Adipocyte (in vitro differentiated cells): ENCODE measurements at regions not wholly inside any gene's neighbourhood (a gene's known extent, or its start where the extent isn't known, plus 50 kb on each side); places are given as distances from the start of the nearest gene placed in this dataset.
"Not testable (repeated sequence)": the region's sequence is repeated elsewhere in the genome, so short reads cannot be mapped to it uniquely, and the experiment has no call there.

Source experiments
- DNase-seq: peaks from one replicate; pipeline ENCODE4 v3.0.0-alpha.2; 2015; ENCODE audit warnings: low read depth
- H3K27me3 ChIP-seq: replicated peaks from 2 replicates; pipeline ENCODE4 v1.7.0; 2013; ENCODE audit warnings: mild to moderate bottlenecking, low read length, moderate library complexity; ENCODE audit not compliant: control insufficient read depth, insufficient read depth
- H3K36me3 ChIP-seq: 2 replicates; pipeline ENCODE4 v1.7.0; 2013; ENCODE audit warnings: low read length, mild to moderate bottlenecking, moderate library complexity; ENCODE audit not compliant: control insufficient read depth, insufficient read depth, severe bottlenecking
- H3K4me1 ChIP-seq: 2 replicates; pipeline ENCODE4 v1.7.0; 2013; ENCODE audit warnings: mild to moderate bottlenecking, low read length, moderate library complexity; ENCODE audit not compliant: control insufficient read depth, insufficient read depth
- H3K4me3 ChIP-seq: 2 replicates; pipeline ENCODE4 v1.7.0; 2013; ENCODE audit warnings: mild to moderate bottlenecking, low read length, moderate library complexity
- H3K9ac ChIP-seq: 2 replicates; pipeline ENCODE4 v1.7.0; 2013; ENCODE audit warnings: mild to moderate bottlenecking, low read length, moderate library complexity
- H3K9me3 ChIP-seq: 2 replicates; pipeline ENCODE4 v1.7.0; 2013; ENCODE audit warnings: mild to moderate bottlenecking, low read length, moderate library complexity; ENCODE audit not compliant: control insufficient read depth

DNA sequence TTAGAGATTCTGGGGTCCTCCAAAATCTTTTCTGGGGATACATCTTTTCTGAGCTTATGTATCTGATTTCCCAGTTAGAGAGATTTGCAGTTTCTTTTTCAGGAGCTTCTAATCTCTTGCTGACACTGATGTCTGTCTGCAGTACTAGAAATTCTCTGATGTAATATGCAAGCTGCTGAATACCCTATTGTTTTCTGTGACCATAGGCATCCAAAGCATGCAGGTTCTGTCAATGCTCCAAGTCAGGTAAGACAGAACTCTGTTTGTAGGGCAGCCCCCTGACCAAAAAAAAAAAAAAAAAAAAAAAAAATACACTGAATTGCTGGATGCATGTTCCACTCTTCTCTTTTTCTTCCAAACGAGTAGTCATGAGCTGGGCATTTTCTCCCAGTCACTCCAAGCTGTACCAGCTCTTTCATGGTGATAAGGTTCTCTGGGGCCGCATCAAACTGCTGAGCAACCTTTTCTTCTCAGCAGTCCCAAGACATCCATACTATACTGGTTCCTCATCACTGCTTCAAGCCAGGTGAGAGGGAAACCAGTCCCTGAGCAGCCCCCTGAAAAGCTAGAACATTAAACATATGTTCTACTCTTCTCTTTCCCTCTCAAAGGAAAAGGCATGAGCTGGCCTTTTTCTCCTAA, 354.9 kb upstream of the ANKRD20A1 start:
- not testable (repeated sequence) for H3K9ac ChIP-seq, DNase-seq, H3K4me3 ChIP-seq, H3K4me1 ChIP-seq, H3K27me3 ChIP-seq, H3K9me3 ChIP-seq, H3K36me3 ChIP-seq

DNA sequence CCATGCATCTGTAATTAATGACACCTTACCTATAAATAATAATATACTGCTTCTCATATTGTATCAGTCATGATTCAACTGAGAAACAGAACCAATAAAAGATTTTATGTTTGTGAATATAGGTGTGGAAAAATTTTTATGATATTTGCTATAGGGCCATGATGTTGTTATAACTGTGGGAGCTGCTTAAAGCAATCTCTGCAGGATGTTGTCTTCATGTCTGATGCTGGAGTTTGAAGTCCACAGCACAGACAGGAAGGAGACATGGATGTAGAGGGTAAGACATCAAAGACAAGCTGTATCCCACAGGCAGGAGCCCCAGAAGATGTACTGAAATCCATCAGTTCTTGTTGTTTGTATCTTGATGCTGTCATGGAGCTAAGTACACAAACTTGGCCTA, 366.7 kb upstream of the ANKRD20A1 start:
- H3K36me3 ChIP-seq, H3K4me1 ChIP-seq, DNase-seq: not testable (repeated sequence)

DNA sequence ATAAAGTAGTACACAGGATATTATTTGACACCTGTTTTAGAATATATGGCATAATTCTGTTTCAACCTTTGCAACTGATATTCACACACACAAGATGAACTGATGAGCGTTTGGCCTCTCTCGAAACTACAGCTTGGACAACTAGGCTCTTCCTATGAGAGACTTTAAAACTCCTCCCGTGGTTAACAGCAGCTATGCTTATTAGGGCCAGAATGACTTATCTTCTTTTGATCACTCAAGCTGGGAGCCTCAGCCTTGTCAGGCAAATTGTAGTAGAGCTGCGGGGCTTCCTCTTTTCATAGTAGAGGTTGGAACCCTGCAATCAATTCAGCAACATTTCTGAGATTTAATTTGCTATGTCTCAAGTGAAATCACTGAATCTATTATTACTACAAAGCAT, 381.3 kb upstream of the ANKRD20A1 start:
- DNase-seq, H3K9me3 ChIP-seq, H3K4me1 ChIP-seq, H3K36me3 ChIP-seq, H3K9ac ChIP-seq, H3K4me3 ChIP-seq, H3K27me3 ChIP-seq: not testable (repeated sequence)

More for the DNA sequence above, 366.7 kb upstream of the ANKRD20A1 start:
- not testable (repeated sequence) for H3K9me3 ChIP-seq, H3K9ac ChIP-seq, H3K4me3 ChIP-seq, H3K27me3 ChIP-seq

DNA sequence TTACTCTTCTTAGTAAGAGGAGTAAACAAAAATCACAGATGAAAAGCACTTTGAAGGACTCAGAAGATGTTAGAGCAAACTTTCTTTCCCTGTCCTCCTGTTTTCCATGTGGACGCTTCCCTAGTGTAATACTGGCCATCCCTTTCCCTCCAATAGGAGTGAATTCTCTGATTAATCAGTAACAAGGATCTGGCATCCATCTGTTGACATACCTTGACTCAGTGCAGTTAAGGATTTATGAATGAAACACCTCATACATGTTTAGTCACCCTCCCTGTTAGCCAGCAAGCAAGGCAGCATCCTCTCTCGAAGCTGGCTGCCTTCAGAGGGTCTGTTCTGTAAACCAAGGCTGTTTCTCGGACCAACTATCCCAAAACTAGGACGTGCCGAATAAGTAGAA, 388.0 kb upstream of the ANKRD20A1 start:
- H3K27me3 ChIP-seq, H3K9ac ChIP-seq, H3K4me1 ChIP-seq, H3K36me3 ChIP-seq, H3K4me3 ChIP-seq, DNase-seq, H3K9me3 ChIP-seq: not testable (repeated sequence)

DNA sequence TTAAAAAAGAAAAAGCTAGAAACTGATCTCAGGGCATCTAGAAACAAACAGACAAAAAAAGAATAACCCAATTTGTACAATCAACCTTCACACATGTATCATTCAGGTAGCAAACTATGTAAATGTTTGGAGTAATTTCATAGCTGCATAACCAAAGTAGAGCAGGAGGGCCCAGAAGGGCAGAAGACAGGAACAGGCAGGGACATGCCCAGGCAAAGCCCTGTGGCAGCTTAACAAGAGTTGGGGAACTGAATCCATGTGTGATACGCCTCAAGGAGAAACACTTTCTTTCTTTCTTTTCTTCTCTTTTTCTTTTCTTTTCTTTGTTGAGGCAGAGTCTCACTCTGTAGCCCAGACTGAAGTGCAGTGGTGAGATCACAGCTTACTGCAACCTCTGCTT, 390.4 kb upstream of the ANKRD20A1 start:
- not testable (repeated sequence) for H3K9me3 ChIP-seq, H3K27me3 ChIP-seq, DNase-seq, H3K4me3 ChIP-seq, H3K9ac ChIP-seq, H3K4me1 ChIP-seq, H3K36me3 ChIP-seq

DNA sequence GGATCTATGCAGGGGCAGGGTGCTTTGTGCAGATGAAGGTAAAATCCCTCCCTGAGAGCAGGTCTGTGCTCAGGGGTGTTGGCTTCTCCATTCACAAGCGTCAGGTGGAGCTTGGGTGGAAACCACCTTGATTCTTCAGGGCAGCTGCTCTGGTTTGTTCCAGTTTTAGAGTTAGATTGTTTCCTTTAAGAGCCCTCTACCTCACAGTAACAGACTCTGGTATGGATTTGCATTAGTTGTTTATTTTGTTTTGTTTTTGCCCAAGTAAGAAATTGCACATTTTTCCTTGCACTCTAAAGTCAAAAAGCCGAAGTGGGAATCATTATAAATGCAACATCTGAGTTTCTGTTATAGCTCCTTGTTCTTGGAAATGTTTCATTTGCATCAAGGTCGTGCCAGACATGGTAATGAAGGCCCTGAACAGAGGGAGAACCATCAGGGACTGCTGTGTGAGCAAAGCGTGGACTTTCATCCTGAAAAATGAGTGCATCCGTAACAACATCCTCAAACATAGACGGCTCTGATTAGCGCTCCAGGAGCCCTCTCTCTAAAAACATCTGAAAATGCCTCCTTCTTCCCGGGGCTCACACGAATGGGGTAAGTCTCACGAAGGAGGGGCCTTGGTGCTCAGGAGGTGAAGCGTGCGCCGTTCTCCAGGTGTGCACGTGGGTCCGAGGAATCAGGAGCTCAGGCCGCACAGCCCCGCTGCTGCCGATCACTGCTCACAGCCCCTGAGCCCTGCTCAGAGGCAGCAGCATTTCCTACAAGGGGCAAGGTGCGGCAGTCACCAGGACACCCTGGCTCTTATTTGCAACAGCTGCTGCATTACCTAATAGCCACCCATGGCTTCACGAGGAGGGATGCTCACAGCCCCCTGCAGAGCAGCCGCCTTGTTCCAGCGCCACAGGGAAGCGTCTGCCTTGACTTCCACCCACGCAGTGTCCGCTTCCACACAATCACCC, 396.7 kb upstream of the ANKRD20A1 start:
- not testable (repeated sequence) for H3K27me3 ChIP-seq, H3K4me1 ChIP-seq, H3K36me3 ChIP-seq, H3K9me3 ChIP-seq, H3K4me3 ChIP-seq, H3K9ac ChIP-seq, DNase-seq

DNA sequence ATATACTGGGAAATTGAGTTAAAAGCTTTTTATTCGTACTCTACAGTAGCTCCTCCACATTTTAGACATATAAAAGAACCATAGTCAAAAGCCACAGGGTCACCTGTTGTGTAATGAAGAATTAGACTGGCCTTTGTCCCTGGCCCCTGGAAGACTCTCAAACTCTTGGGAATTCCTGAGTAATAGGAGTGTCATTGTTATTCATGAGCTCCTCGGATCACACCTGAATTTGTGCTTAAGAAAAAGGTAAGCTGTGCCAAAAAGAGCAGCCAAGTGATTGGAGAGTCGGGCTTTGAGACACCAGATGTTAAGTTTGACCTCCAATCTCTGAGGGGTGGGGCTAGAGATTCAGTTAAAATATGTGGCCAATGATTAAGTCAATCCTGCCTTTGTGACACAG, 405.8 kb upstream of the ANKRD20A1 start:
- H3K9me3 ChIP-seq, DNase-seq: not testable (repeated sequence)

DNA sequence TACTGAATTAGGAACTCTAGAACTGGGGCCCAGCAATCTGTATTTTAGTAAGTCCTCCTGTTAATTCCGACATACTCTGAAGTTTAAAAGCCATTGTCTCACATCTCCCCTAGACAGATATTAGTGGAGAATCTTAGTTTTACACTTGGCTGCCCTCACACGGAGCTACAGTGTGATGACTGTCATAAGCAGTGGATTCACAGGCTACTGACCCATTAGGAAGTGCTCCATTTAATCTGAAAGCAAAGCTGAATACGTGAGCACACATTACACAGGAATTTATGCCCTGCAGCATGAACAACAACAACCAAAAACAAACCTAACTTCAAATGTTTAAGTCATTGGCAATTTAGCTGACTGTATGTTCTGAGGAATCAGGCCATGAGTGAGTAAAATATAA, 416.4 kb upstream of the ANKRD20A1 start:
- H3K9me3 ChIP-seq, H3K27me3 ChIP-seq, DNase-seq, H3K36me3 ChIP-seq, H3K9ac ChIP-seq, H3K4me1 ChIP-seq, H3K4me3 ChIP-seq: not testable (repeated sequence)

More for the DNA sequence above, 405.8 kb upstream of the ANKRD20A1 start:
- not testable (repeated sequence) for H3K9ac ChIP-seq, H3K36me3 ChIP-seq, H3K4me3 ChIP-seq, H3K27me3 ChIP-seq, H3K4me1 ChIP-seq

DNA sequence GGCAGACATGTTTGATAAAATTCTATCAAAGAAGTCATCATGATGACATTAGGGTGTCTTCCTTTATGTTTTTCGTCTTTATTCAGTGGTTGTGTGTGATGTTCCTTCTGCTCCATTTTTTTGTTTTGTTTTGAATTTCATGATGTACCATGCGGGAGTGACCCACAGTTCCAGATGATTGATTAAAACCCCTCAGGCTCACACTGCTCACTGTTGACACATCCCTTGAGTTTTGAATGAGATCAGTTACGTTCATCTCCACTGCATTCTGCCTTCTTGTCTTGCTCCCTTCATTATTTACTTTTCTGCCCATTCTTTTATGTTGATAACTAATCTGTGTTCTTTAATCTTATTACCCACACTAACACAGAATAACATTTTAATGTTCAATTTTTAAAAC, 421.7 kb upstream of the ANKRD20A1 start:
- not testable (repeated sequence) for H3K9ac ChIP-seq, H3K9me3 ChIP-seq, H3K4me3 ChIP-seq, H3K4me1 ChIP-seq, H3K36me3 ChIP-seq, DNase-seq, H3K27me3 ChIP-seq

DNA sequence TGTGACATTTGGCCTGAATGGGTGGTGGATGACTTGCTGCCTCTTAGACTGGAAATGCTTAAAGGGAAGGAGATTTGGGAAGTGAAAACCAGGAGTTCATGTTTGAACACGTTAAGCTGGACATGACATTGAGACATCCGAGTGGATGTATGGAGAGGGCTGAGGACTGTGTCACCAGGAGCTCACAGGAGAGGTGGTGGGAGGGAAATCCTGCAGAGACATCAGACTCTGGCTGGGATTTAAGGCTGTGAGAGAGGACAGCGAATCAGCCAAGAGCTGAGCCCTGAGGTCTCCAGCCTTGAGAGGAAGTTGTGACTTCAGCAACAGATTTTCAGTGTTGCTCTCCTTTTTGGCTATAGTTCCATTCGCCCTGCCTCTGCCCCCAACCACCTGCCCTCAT, 432.5 kb upstream of the SPATA31A3 start:
- not testable (repeated sequence) for H3K36me3 ChIP-seq, H3K9ac ChIP-seq, H3K4me1 ChIP-seq, H3K4me3 ChIP-seq, H3K9me3 ChIP-seq, DNase-seq, H3K27me3 ChIP-seq

DNA sequence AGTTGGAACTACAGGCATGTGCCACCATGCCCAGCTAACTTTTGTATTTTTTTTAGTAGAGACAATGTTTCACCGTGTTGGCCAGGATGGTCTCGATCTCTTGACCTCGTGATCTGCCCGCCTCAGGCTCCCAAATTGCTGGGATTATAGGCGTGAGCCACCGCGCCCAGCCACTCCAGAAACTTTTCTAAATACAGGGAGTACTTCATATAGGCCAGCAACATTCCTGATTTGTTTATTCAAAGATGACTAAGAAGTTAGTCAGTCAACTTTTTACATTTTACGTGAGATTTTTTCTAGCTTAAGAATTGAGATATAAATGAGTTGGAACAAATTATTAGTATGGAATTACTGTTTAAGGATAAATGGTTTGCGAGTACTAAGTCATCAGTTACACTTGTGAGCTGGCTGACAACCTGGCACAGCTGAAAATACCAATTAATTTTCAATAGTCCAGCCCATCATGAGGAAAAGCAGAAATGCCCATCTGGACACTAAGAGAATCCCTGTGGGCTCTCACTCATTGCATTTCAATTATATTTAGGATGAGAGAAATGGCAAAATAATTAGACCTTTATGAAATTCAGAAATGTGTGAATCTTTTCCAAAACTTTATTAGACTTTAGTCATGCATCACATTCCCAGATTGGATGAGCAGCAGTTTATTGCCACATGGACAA, 430.8 kb upstream of the SPATA31A3 start:
- DNase-seq, H3K36me3 ChIP-seq, H3K4me1 ChIP-seq, H3K4me3 ChIP-seq, H3K9ac ChIP-seq, H3K27me3 ChIP-seq, H3K9me3 ChIP-seq: not testable (repeated sequence)
